Activated CD8-positive, alpha-beta memory T cell treated with anti-CD3 and anti-CD28 coated beads, Interleukin-2, amount 50 U/mL, for 48 hours (primary cell): ENCODE measurements at regions not wholly inside any gene's neighbourhood (a gene's known extent, or its start where the extent isn't known, plus 50 kb on each side); places are given as distances from the start of the nearest gene placed in this dataset.

Experiments used
- DNase-seq: peaks from one replicate; pipeline ENCODE4 v3.0.0-alpha.2; 2020

DNA sequence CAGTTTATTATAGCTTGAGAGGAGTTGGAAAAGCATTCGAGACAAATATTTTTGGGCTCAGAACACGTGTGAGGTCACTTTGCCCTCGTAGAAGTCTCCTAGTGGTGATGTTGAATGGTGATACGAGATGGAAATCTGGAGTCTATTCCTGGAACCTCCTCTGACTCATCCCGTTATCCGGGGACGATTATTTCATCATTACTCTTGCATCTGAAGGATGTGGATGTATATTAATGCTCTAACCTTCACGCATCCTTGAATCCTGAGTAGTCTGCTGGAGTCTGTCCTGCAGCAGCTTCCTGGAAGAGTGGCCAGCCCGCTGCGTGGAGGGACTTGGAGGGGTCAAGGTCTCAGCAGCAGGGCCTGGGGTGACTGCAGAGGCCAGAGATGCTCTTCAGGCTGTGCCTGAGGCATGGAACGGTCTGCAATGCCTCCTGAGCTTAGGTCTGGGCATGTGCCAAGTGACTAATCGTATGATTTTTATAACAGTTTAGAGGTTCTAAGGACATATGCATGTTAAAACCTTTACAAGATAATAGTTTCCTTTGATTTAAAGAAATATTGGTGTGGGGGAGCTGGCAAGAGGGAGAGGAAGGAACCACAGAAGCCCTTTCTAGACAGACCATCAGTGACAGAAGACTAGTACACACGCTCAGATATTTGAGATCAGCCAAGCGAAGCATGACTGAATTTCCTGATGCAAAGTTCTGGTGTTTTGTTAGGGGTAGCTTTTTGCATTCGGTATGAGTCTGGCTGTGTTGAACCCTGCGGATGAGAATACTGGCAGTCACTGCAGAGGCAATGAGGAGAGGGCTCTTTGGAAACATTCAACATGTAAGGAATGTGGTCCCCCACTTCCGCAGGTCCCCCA lies 400.2 kb downstream of the QKI start:
- no peak for DNase-seq

DNA sequence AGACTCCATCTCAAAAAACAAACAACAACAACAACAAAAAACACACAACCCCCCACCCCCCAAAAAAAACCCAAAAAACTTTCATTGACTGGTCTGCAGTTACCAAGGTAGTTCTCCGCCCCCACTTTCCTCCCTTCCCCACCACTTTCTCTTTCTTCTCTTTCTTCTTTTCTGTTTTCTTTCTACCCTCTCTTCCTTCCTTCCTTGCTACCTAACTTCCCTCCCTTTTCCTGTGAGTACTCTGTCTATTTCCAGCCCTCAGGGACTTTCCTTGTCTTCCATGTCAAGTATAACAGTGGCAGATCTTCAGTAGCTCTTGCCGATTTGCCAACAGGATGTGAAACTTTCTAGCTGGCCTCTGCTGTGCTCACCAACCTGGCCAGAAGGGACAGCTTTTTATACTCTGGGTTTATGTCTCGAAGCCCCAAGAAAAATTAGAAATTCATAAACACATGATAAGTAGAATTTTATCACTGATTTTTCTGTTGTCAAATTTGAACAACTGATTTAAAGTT lies 399.5 kb downstream of the QKI start:
- no peak for DNase-seq

DNA sequence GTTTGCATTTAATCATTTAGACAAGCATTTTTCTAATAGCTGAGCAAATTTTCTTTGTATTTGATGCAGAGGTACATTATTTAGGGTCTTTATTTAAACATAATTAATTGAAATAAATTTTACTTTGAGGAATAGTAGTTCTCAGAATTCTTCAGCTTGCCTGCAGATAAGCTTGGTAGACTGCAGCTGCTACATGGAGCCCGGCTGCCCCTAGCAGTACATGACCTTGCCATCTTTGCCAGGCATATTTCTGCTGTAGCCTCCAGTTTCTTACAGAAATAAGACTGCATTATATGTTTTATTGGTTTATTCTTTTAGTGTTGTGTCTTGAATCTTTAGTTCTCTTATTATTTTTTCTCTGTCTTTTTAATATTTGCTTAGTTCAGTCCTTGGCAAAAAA lies 396.8 kb downstream of the QKI start:
- DNase-seq = no peak

DNA sequence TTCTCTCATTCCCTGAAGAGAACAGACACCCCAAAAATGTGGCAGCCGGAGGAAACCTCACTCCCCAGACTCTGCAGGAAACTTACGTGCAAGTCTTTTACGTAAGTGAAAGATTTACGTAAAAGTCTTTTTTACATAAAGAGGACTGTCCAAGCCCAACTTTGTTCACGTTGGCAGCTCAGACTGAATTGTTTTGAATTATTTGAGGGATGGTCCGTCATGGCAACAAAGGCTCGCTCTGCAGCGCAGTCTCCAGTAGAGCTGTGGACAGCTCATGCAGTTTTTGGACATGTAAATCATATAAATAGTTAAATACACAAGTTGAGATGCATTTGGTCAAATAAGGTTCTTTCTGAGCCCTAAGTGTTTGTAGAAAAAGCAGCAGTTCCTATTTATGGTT lies 394.8 kb downstream of the QKI start:
- DNase-seq = no peak

DNA sequence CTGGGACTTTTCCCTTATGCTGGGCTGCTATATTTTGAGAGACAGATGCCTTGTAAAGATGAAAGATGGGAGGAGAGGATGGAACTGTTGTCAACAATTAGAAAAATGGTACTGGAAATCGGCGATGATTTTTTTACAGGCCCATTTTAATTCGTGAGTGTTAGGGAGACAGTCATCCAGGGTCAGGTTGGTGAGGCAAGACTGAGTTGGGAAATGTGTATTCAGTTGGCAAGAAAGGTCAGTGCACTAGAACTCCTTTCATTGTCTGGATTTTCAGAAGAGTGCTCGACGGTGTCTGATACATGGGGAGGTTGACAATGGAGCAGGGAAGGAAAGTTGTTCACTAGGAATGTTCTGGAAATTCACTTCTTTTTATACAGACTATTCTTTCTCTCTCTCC lies 394.4 kb downstream of the QKI start:
- DNase-seq = no peak

DNA sequence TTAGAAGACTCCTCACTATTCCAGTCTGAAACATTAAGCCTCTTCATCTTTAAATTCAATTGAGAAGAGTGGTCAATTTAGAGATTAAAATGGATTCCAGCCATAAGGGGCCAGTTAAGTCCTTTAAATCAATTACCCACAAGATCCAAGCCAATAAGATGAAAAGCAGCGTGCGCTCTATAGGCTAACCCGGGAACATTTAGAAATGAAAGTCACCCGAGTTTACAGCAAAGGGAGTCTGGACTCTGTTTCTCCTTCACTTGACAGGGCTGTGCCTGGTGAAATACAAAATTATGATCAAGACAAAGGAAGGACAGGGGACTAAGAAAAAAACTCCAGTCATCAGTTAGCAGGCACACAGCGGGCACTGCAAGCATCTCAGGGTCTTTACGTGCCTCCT lies 393.7 kb downstream of the QKI start:
- DNase-seq = no peak

DNA sequence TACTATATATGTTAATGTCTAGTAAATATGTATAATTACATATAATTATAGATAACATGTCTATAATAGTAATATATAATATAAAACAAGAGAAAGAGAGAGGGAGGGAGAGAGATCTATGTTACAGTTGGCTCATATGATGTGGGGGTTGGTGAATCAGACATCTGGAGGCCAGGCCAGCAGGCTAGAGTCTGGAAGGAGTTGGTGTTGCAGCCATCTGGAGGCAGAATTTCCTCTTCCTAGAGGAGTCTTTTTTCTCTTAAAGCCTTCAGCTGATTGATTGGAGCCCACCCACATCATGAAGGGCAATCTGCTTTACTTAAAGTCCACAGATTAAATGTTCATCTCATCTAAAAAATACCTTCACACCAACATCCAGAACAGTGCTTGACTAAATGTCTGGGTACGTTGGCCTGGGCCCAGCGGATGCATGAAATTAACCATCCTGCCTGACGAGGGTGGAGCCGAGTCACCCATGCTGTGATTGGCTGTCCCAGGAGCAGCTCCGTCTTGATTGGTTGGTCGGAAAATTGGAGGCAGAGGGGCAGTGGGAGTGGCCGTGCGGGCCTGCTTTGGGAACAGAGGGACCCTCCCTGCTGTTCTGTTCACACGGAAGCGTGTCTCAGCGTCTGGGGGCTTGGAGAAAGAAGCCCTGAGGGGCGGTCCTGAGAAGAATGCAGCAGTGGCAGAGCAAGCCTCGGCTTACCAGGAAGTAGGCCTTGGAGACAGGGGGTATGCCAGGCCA lies 392.4 kb downstream of the QKI start:
- no peak for DNase-seq

DNA sequence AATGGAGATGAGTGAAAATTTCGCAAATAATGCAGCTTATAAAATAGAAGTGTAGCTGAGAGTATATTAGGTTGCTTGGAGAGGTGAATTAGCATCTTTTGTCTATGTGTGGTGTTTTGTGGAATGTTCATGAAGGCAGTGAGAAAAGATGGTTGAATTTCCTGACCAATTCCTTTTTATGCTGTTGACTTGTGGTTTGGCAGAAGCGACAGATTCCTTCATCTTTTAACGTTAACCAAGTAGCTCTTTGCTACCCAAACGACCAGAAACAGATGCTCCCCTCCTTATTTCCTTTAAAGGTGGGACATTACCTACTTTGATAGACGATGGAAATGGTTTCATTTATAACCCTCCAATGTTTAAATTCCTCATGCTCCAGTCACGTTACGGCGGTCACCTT lies 390.5 kb downstream of the QKI start:
- DNase-seq = no peak

DNA sequence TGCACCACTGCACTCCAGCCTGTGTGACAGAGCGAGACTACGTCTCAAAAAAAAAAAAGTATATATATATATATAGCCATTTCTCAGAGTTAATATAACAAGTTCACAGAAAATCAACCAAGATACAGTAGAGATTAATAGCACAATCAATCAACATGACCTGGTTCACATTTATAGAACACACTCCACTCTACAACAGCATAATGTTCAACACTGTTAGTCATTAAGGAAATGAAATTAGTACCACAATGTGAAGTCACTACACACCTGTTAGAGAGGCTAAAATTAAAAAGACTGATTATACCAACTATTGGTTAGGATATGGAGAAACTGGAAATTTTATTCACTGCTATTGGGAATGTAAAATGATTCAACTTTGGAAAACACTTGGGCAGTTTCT lies 387.7 kb downstream of the QKI start:
- no peak for DNase-seq

DNA sequence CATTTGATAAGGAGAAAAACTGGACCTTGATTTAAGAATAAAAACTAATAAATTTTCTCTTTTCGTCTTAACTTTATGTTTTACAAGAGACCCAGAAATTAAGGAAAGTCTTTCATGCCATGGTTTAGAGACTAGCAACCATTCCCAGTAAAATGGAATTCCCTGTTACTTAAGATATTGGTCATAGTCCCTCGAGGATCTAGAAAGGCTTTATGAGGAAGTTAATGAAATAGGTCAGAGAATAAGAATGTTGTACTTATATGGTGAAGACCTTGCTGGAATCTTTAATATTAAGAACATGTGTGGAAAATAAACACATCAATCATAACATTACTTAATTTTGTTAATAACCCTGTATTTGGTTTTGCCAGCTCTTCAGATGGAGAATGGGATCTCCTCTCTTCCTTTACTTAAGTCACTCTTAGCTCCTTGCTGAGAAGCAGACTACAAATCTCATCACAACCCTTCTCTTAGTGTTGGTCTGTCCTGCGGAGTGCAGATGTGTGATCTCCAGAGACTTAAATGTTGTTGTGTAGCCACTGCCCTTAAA lies 382.9 kb downstream of the QKI start:
- DNase-seq = no peak

DNA sequence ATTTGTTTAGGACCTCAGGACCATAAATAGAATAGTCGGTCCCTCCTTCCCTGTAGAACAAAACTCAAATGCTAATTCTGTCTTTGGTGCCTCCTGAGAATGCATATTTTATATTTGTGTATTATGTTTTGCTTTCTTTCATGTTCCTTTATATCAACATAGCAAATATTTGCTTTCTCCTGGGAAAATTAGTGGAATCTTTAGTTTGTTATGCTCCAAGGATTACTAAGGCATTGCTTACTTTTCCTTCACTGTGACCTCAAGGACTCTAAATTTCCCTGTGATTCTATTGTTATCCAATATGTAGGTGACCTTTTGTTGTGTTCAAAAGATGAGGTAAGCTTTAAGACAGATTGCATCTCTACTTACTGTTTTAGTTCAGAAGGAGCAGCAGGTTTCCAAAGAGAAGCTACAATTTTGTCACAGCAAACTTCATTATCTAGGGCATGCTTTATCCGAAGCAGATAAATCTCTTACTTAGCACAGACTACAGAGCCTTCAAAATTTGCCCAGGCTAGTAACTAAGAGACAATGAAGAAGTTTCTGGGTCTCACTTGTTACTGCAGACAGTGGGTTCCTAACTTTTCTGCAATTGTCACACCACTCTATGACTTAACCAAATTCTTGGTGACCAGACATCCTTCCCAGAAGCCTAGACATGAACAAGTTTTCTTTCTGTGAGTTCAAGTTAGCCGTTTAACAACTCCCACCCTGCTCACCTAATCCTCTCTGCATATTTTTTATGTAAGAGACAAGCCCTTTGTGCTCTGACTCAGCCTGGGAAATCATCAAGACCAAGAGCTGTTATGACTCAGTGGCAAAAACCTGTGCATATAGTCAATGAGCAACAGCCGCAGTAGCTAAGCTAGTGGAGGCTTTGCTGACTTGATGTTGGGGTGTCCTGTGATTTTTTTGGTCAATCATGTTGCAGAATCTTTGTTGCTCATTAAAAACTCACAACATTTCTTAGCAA lies 378.8 kb downstream of the QKI start:
- no peak for DNase-seq

DNA sequence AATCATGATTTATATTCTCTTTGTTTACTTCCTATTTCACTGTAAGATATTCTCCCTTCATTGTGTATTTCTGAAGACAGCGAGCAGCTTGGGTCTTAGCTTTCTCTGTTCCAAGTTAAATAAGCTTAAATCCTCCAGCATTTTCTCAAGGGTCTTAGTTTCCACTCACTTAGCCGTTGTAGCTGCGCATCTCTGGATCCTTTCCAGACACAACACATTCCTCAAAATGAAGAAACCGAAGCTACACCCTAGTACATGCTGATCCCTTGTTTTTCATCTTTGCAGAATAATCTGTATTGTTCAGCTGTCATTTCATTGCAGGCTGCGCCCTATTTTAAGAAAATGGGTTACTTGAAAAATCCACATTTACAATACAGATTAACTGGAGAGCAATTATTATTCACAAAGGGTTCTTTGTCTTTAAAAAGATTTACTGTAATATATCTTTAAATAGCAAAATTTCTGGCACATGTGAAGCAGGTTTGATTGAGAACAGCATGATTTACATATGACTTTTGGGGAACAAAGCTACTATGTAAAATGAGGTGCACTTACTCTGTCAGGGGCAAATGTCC lies 375.8 kb downstream of the QKI start:
- DNase-seq = no peak

DNA sequence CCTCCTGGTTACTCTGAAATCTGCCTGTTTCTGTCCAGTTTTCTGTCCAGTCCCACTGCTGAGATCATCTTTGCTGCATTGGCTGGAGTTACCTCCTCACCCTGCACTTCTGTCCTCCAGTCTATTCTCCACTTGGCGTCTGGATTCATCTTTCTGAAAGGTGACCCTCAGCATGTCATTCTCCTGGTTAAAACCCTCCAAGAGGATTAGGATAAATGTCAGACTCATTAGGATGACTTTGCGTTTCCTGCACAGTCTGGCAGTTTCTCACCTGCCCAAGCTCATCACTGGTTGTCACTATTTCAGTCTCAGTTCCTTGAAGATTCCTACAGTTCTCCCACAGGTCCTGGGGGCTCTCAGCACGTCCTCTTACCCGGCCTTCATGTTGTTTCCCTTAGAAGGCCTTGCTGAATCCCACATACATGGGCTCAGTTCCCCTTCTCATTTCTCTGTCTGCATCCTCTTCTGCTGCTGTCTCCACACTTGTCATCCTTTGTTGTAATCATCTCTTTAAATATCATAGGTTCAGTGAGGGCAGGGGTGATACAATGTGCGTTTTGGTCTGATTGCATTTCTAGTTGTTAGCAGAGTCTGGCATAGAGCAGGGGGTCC lies 374.8 kb downstream of the QKI start:
- DNase-seq = no peak

DNA sequence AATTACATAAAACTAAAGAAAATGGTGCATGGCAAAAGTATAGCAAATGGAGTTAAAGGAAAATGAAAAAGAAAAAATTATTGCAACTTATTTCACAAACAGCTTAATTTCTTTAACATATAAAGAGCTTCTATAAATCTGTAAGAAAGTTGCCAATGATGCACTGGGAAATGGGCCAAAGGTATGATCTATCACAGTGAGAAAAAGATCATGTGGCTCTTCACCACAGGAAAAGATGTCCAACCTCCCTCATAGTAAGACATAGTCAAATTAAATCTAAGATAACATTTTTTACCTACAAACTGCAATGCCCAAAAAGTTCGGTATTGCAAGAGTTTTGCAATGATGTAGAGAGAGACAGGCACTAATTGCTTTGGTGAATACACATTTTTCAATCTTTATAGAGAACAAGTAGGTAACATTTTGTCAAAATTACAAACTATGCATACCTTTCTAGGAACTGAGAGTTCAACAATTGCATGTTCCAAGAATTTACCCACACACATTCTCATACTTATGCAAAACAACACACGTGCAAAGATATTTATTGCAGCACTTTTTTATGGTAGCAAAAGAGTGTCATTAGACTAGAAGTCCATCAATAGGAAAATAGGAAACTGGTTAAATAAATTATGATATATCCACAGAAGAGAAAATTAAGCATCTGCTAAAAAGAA lies 372.6 kb downstream of the QKI start:
- no peak for DNase-seq

DNA sequence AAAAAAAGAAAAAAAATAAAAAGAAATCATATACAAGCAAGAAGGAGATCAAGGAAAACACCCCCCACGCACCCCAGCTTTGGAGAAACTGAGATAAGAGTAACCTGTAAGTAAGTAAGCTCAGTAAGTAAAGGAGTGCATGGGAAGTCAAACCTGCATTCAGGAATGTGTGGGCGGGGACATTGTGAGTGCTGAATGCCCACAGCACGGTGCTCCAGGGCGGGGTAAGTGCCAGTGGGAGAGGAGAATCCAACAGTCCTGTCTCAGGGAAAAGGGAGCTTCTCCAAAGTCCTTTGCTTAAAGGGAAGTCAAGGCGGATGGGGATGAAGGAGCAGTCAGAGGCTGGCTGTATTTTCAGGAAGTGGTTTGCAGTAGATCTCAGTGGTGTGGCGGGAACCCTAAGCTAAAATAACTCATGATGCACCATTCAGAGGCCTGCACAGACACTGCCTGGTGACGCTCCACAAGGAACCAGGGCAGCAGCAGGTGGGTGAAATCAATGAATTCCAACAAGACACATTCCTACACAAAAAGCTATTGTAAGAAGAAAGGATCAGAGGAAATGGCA lies 368.0 kb downstream of the QKI start:
- no peak for DNase-seq

DNA sequence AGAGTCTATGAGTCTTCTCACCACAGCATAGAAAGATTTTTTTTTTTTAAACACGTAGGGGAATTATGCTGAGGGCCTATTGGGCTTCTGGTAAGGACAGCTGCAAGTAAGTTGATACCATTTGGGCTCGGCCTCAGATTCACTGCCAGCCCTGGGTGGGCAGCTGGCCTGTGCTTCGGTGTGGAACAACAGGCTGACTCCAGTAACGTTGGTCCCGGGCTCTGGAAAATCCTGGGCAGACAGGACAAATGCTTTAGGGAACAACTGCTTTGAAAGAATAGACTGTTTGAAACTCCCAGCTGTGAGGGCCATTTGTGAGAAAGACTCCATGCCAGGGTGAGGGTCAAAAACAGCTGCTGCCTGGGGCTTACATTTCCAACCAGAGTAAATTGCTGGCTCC lies 366.5 kb downstream of the QKI start:
- no peak for DNase-seq

DNA sequence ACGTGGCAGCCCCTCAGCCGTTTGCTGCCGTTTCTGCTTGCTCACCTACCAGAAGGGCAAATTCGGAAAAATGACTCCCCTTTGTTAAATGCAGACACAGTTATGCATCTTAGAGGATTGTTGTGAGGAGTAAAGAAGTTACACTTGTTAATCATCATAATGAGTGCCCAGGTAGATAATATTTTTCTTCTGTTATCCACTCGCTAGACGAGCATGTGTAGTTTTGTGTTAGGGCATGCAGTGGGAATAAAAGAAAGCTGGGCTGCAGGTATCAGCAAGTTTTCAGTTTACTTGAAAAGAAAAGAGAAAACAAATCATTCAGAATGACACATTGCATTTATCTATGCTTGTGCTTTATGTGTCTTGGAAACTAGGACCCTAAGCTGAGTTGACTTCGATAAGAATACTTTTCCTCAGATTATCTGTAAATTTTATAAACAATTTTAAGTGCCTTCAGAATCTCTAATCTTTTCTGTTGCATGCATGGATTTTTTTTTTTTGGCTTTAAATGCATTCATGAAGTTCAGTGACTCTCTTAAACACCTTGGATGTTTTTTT lies 365.3 kb downstream of the QKI start:
- no peak for DNase-seq

DNA sequence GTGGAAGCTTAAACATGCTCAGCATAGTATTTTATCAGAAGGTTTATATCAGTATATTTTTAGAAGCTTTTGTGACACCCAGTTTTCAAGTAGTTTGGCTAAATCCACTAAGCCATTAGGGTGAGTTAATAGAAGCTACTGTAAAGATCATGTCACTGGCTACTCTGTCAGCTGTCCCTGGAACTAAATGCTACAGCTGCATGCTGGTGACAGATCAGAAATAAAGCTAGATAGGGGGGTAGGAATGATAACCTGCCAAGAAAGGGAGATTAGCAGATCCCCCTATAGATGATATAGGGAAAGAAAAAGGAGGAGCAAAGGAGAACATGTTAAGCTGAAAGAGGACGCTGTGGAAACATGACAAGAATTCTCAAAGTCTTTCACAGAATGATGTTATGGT lies 363.2 kb downstream of the QKI start:
- DNase-seq = no peak

DNA sequence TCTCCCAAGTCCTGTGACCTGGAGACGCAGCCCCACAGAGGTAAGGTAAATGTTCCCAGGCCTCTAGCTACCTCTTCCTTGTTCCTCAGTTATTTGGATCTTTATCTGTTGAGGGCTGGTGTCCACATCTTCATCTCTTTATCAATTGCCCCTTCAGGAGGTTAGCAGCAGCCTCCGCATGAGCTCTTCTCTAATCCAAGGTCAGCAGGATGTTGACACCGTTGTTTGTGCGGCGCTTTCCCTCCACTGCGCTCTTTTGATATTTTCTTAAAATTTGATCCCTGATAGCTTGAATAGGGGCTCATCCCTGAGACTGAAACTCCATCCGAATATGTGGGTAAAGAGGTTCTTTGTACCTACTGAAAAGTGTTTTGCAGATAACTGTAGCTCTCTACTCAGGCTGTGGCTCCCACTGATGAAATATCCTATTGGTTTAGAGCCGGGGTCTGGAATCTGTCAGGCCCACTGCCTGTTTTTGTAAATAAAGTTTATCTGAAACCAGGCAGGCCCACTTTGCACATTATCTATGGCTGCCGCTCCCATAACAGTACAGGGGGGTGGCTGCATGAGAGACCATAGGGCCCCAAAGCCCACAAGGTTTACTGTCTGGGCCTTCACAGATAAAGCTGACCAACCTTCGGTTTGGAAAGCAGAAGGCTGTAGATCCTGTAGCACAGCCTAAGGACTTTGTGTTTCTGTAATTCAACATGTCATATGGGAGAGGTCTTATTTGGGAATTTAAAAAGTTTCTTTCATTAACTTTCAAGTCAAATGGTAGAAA lies 362.6 kb downstream of the QKI start:
- DNase-seq = no peak
